Bronchial epithelial cell (primary cell): ENCODE measurements at regions not wholly inside any gene's neighbourhood (a gene's known extent, or its start where the extent isn't known, plus 50 kb on each side); places are given as distances from the start of the nearest gene placed in this dataset.
"Not testable (repeated sequence)": the region's sequence is repeated elsewhere in the genome, so short reads cannot be mapped to it uniquely, and the experiment has no call there.

Experiments
- DNase-seq: peaks from one replicate; pipeline ENCODE4 v3.0.0-alpha.2; 2010; ENCODE audit warnings: low read depth
- FAIRE-seq: peaks from 2 replicates; lab custom pipeline; 2011; peaks lifted over from hg19 to GRCh38; lab: Jason Lieb, UNC
- H3K27me3 ChIP-seq: 2 replicates; pipeline ENCODE4 v1.5.1; 2011; ENCODE audit warnings: low read length; ENCODE audit not compliant: control insufficient read depth, insufficient read depth
- H3K36me3 ChIP-seq: 2 replicates; pipeline ENCODE4 v1.5.1; 2011; ENCODE audit warnings: low read length; ENCODE audit not compliant: control insufficient read depth, insufficient read depth
- H3K4me3 ChIP-seq: 2 replicates; pipeline ENCODE4 v1.5.1; 2011; ENCODE audit warnings: mild to moderate bottlenecking, low read depth, low read length, control low read depth
- TF ChIP-seq, protein P1 (sequence below): IDR thresholded peaks from 2 replicates; pipeline ENCODE4 v1.5.1; 2011; ENCODE audit warnings: mild to moderate bottlenecking, moderate library complexity, low read length, control low read depth, inconsistent platforms; ENCODE audit not compliant: insufficient read depth, severe bottlenecking

DNA sequence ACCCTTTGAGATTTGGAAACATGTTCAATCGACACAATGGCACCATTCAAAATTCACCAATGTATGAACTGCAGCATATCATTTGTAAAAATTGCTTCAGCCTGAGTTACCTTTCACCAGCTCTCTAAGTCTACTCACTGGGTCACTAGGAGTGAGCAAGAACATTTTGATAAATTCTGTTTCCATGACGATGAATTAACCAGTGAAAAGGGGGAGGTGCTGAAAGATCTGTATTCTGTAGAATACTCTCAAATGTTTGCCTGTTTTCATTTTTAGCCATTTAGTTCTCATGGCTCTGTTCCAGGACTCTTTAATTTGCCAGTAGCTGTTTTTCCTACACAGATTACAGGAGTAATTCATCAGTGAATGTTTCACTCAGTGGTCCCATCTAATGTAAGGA, 883.4 kb downstream of the DIAPH3 start:
- no peak for DNase-seq
- no peak for FAIRE-seq
- Histone ChIP-seq H3K4me3 (no peak overlapping the region), H3K27me3 (no peaks in the 10 kb centered on the region), H3K36me3 (no peaks in the 10 kb centered on the region)
- TF ChIP-seq, protein P1, sequence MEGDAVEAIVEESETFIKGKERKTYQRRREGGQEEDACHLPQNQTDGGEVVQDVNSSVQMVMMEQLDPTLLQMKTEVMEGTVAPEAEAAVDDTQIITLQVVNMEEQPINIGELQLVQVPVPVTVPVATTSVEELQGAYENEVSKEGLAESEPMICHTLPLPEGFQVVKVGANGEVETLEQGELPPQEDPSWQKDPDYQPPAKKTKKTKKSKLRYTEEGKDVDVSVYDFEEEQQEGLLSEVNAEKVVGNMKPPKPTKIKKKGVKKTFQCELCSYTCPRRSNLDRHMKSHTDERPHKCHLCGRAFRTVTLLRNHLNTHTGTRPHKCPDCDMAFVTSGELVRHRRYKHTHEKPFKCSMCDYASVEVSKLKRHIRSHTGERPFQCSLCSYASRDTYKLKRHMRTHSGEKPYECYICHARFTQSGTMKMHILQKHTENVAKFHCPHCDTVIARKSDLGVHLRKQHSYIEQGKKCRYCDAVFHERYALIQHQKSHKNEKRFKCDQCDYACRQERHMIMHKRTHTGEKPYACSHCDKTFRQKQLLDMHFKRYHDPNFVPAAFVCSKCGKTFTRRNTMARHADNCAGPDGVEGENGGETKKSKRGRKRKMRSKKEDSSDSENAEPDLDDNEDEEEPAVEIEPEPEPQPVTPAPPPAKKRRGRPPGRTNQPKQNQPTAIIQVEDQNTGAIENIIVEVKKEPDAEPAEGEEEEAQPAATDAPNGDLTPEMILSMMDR: no peak

DNA sequence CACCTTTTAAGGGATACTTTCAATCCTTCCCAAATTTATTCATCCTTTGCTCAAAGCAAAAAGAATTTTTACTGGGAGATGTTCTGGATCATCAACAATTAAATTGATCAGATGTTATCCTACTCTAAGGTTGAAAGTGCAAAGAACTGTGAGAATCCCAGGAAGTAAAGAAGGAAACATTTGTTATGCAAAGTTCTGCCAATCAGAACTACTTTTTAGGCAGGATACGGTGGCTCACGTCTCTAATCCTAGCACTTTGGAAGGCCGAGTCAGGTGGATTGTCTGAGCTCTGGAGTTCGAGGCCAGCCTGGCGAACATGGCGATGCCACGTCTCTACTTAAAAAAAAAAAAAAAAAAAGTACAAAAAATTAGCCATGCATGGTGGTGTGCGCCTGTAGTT, 882.3 kb downstream of the DIAPH3 start:
- FAIRE-seq (no peak), DNase-seq (no peak)
- H3K27me3 ChIP-seq: no peaks in the 10 kb centered on the region
- TF ChIP-seq, protein P1: no peak
- H3K4me3 ChIP-seq: no peak overlapping the region
- no peaks in the 10 kb centered on the region for H3K36me3 ChIP-seq

DNA sequence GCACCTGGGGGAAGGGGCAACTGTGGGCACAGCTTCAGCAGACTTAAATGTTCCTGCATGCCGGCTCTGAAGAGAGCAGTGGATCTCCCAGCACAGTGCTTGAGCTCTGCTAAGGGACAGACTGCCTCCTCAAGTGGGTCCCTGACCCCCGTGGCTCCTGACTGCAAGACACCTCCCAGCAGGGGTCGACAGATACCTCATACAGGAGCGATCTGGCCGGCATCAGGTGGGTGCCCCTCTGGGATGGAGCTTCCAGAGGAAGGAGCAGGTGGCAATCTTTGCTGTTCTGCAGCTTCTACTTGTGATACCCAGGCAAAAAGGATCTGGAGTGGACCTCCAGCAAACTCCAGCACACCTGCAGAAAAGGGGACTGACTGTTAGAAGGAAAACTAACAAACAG, 871.5 kb downstream of the DIAPH3 start:
- not testable (repeated sequence) for FAIRE-seq, H3K36me3 ChIP-seq

DNA sequence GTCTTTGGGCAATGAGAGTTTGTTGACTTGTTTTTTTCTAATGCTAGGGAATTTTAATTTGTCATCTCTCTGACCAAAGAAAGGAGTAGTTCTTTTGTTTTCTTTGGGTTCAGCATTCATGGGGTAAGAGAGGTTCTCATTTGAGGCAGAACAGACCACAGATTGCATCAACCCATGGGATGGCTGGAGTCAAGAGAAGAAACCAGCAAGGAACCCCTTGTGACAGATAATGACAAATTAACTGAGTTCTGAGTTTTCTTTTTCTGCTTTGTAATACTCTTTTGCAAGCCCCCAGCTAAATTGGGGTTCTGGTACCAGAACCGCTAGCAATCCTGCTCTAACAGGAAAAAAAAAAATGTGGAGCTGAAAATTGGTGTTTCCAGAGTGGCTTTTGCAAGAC, 864.1 kb downstream of the DIAPH3 start:
- no peak overlapping the region for H3K4me3 ChIP-seq
- H3K27me3 ChIP-seq: no peaks in the 10 kb centered on the region
- TF ChIP-seq, protein P1: no peak
- FAIRE-seq: no peak
- H3K36me3 ChIP-seq: no peaks in the 10 kb centered on the region
- DNase-seq: no peak

More for the DNA sequence above, 871.5 kb downstream of the DIAPH3 start:
- not testable (repeated sequence) for H3K4me3 ChIP-seq, H3K27me3 ChIP-seq, DNase-seq

DNA sequence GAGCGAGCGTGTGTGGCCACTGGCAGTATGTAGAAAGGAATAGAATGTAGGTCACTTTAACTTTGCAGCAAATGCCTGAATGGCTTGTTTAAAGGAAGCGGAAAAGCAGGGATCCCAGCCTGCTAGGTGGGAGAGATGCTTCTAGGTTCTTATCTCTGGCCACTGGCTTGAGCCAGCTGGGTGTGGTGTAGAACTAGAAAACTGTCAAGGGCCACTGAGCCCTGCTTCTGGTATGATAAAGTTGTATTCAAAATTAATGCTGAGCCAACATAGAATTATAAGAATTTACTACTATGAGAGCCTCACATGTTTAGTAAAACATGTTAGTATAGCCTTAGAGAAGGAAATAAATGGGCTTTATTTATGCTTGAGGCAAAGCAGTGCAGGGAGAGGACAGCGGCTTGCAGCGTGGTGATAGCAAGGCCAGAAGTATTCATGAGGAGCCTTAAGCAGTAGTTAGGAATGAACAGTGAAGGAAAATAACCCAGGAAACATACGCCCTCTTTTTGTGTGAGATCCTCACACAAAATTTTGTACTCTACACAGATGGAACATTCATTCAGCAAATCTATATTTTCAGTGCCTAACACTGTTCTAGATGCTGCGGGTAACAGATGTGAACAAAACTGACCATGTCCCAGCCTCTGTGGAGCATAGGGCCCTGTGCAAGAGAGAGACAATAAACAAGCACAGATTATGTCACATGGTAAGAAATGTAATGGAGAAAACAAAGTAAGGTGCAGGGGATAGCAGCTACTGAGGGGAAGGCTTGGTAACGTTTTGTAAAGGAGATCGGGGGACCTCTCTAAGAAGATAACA, 863.2 kb downstream of the DIAPH3 start:
- TF ChIP-seq, protein P1: no peak
- no peak overlapping the region for H3K4me3 ChIP-seq
- no peak for FAIRE-seq
- no peaks in the 10 kb centered on the region for H3K27me3 ChIP-seq
- no peak for DNase-seq
- H3K36me3 ChIP-seq: no peaks in the 10 kb centered on the region

DNA sequence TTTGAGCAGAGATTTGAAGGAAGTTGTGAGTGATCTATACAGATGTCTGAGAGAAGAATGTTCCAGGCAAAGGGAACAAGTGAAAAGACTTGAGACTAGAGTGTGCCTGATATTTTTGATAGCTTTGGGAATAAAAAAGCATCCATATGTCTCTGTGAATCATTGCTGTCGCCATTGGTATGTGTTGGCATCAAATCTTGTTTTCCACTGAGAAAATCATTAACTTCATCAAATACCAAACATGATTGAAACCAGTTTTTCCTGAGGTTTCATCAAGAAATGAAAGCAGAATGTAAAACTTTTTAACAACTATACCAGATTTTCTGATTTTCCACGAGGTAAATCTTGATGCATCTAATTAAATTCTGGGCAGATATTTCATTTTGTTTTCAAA, 862.6 kb downstream of the DIAPH3 start:
- H3K36me3 ChIP-seq: no peaks in the 10 kb centered on the region
- DNase-seq: no peak
- no peak for FAIRE-seq
- H3K4me3 ChIP-seq: no peak overlapping the region
- TF ChIP-seq, protein P1: no peak
- H3K27me3 ChIP-seq: no peaks in the 10 kb centered on the region
